Upper lobe of right lung (tissue), 1 donor: ENCODE measurements at regions not wholly inside any gene's neighbourhood (a gene's known extent, or its start where the extent isn't known, plus 50 kb on each side); places are given as distances from the start of the nearest gene placed in this dataset.
"Not testable (repeated sequence)": the region's sequence is repeated elsewhere in the genome, so short reads cannot be mapped to it uniquely, and the experiment has no call there.

ENCODE experiments used
- ATAC-seq: fragments of 200-7000 bp; cut with Tn5 transposase; one replicate; pipeline ENCODE4 v1.9.1; 2020; ENCODE audit warnings: mild to moderate bottlenecking, moderate library complexity
- DNase-seq: peaks from one replicate; pipeline ENCODE4 v3.0.0-alpha.2; 2020
- H3K27ac ChIP-seq: fragments of 200-600 bp; one replicate; pipeline ENCODE4 v1.8.0; 2022
- H3K27me3 ChIP-seq: fragments of 200-600 bp; one replicate; pipeline ENCODE4 v1.8.0; 2022; ENCODE audit warnings: mild to moderate bottlenecking
- H3K36me3 ChIP-seq: fragments of 200-600 bp; one replicate; pipeline ENCODE4 v1.8.0; 2022
- H3K4me1 ChIP-seq: fragments of 200-600 bp; one replicate; pipeline ENCODE4 v1.8.0; 2022
- H3K4me3 ChIP-seq: fragments of 200-600 bp; one replicate; pipeline ENCODE4 v1.8.0; 2022; ENCODE audit warnings: mild to moderate bottlenecking
- H3K9me3 ChIP-seq: fragments of 200-600 bp; one replicate; pipeline ENCODE4 v1.8.0; 2022
- CTCF ChIP-seq: fragments of 200-600 bp; IDR thresholded peaks from one replicate; pipeline ENCODE4 v1.8.0; 2022; ENCODE audit warnings: antibody characterized with exemption
- intact Hi-C: fragments of 100-400 bp; cut with DNase I; formaldehyde crosslinking; loops from one replicate; pipeline ENCODE4 v1.11.0; 2022
- donor health status: DM: no; HTN: yes; CAD: no; lungs with severe emphysema.

GRCh38 chr11:89583580-89583979 is 92.4 kb upstream of the NOX4 start:
- Histone ChIP-seq H3K4me1 (no peaks in the 10 kb centered on the region), H3K4me3 (no peak overlapping the region), H3K27me3 (no peaks in the 10 kb centered on the region), H3K27ac (no peak overlapping the region), H3K36me3 (no peaks in the 10 kb centered on the region), H3K9me3 (no peaks in the 10 kb centered on the region)
- intact Hi-C loops = no loop called here
- no peak for TF ChIP-seq CTCF
- ATAC-seq (no peak), DNase-seq (no peak)

- H3K27me3 ChIP-seq, H3K36me3 ChIP-seq, H3K27ac ChIP-seq, H3K4me3 ChIP-seq, DNase-seq, H3K9me3 ChIP-seq, H3K4me1 ChIP-seq, ATAC-seq, intact Hi-C loops: not testable (repeated sequence)
Observed at GRCh38 chr11:89585046-89585445, 93.9 kb upstream of the NOX4 start.

GRCh38 chr11:89585471-89585870 is 94.3 kb upstream of the NOX4 start:
- ATAC-seq, H3K36me3 ChIP-seq, H3K27me3 ChIP-seq, DNase-seq, H3K4me3 ChIP-seq, H3K27ac ChIP-seq, H3K4me1 ChIP-seq, H3K9me3 ChIP-seq, intact Hi-C loops: not testable (repeated sequence)

GRCh38 chr11:89589413-89589812 is 98.2 kb upstream of the NOX4 start:
- H3K4me3 ChIP-seq, ATAC-seq, H3K36me3 ChIP-seq, H3K27me3 ChIP-seq, H3K9me3 ChIP-seq, H3K4me1 ChIP-seq, H3K27ac ChIP-seq, intact Hi-C loops, DNase-seq: not testable (repeated sequence)

GRCh38 chr11:89590008-89590632 is 98.9 kb upstream of the NOX4 start:
- H3K9me3 ChIP-seq, H3K4me1 ChIP-seq, ATAC-seq, H3K36me3 ChIP-seq, intact Hi-C loops, H3K27ac ChIP-seq, H3K4me3 ChIP-seq, DNase-seq, H3K27me3 ChIP-seq: not testable (repeated sequence)

- DNase-seq, H3K27me3 ChIP-seq, H3K27ac ChIP-seq, ATAC-seq, H3K4me1 ChIP-seq, H3K4me3 ChIP-seq, intact Hi-C loops, H3K36me3 ChIP-seq, H3K9me3 ChIP-seq: not testable (repeated sequence)
Observed at GRCh38 chr11:89601263-89601662, 108.8 kb upstream of the TRIM77 start.

GRCh38 chr11:89604281-89604680 is 105.8 kb upstream of the TRIM77 start:
- Histone ChIP-seq H3K27me3 (no peaks in the 10 kb centered on the region), H3K4me1 (no peaks in the 10 kb centered on the region), H3K9me3 (no peaks in the 10 kb centered on the region), H3K36me3 (no peaks in the 10 kb centered on the region), H3K27ac (no peak overlapping the region), H3K4me3 (no peak overlapping the region)
- intact Hi-C loops = no loop called here
- ATAC-seq (no peak), DNase-seq (no peak)
- no peak for TF ChIP-seq CTCF

GRCh38 chr11:89606845-89607244 is 103.3 kb upstream of the TRIM77 start:
- H3K27me3 ChIP-seq, DNase-seq, ATAC-seq, H3K9me3 ChIP-seq, H3K27ac ChIP-seq, intact Hi-C loops, H3K36me3 ChIP-seq, H3K4me3 ChIP-seq, H3K4me1 ChIP-seq: not testable (repeated sequence)

GRCh38 chr11:89607497-89607896 is 102.6 kb upstream of the TRIM77 start:
- H3K36me3 ChIP-seq, H3K27ac ChIP-seq, ATAC-seq, H3K9me3 ChIP-seq, DNase-seq, H3K4me3 ChIP-seq, H3K27me3 ChIP-seq, intact Hi-C loops, H3K4me1 ChIP-seq: not testable (repeated sequence)
